ENCODE measurements at regions not wholly inside any gene's neighbourhood (a gene's known extent, or its start where the extent isn't known, plus 50 kb on each side); places are given as distances from the start of the nearest gene placed in this dataset.

DNA sequence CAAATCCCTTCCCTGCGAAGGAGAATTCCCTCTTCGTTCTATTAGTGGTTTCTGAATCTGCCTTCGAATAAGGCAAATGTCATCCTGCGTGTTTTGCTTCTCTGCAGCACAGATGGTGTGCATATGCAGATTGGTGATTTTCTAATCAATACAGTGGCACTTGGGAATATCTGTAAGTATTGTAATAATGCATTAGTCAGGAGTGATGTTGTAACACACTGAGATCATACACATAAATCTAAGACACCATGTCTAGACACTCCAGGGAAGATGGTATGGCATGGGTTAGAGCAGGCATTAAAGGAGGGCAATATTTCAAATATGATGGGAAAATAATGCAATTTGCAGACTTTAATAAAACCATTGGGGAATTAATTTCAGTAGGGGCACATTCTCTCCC lies 513.2 kb upstream of the PTBP2 start:
- TF ChIP-seq NFIC (IDR thresholded peaks at IDR 0.05; ENCODE audit: borderline replicate concordance), result no peak
- no peak for TF ChIP-seq EZH2phosphoT487 (IDR thresholded peaks at IDR 0.05; ENCODE audit: borderline replicate concordance, low read depth)
- no peak for TF ChIP-seq RFX5 (IDR thresholded peaks at IDR 0.05; ENCODE audit: low read length)
- TF ChIP-seq, protein P1, sequence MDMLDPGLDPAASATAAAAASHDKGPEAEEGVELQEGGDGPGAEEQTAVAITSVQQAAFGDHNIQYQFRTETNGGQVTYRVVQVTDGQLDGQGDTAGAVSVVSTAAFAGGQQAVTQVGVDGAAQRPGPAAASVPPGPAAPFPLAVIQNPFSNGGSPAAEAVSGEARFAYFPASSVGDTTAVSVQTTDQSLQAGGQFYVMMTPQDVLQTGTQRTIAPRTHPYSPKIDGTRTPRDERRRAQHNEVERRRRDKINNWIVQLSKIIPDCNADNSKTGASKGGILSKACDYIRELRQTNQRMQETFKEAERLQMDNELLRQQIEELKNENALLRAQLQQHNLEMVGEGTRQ (IDR thresholded peaks at IDR 0.05; ENCODE audit: borderline replicate concordance, low read depth, low read length), result no peak
- no peak for TF ChIP-seq RAD21 (IDR thresholded peaks at IDR 0.05; ENCODE audit: low read length)
- no peak for TF ChIP-seq TAF1 (IDR thresholded peaks at IDR 0.05; ENCODE audit: borderline replicate concordance, low read depth, low read length)
- TF ChIP-seq RXRA (IDR thresholded peaks at IDR 0.05; ENCODE audit: borderline replicate concordance, low read depth), result no peak
- TF ChIP-seq, protein P2, sequence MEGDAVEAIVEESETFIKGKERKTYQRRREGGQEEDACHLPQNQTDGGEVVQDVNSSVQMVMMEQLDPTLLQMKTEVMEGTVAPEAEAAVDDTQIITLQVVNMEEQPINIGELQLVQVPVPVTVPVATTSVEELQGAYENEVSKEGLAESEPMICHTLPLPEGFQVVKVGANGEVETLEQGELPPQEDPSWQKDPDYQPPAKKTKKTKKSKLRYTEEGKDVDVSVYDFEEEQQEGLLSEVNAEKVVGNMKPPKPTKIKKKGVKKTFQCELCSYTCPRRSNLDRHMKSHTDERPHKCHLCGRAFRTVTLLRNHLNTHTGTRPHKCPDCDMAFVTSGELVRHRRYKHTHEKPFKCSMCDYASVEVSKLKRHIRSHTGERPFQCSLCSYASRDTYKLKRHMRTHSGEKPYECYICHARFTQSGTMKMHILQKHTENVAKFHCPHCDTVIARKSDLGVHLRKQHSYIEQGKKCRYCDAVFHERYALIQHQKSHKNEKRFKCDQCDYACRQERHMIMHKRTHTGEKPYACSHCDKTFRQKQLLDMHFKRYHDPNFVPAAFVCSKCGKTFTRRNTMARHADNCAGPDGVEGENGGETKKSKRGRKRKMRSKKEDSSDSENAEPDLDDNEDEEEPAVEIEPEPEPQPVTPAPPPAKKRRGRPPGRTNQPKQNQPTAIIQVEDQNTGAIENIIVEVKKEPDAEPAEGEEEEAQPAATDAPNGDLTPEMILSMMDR (IDR thresholded peaks at IDR 0.05), result no peak
- TF ChIP-seq SMC3 (IDR thresholded peaks at IDR 0.05; ENCODE audit: low read depth, low read length), result no peak

All from SK-N-SH (cell line).